Thoracic aorta (tissue), 2 donors: ENCODE measurements at regions not wholly inside any gene's neighbourhood (a gene's known extent, or its start where the extent isn't known, plus 50 kb on each side); places are given as distances from the start of the nearest gene placed in this dataset.

Experiments
- ATAC-seq: fragments of 150-250 bp; one replicate; pipeline ENCODE4 v1.8.0; 2017; ENCODE audit warnings: low read depth; ENCODE audit not compliant: insufficient number of reproducible peaks, low FRiP score
- DNase-seq: peaks from one replicate; pipeline ENCODE4 v3.0.0-alpha.2; 2020; ENCODE audit warnings: low spot score
- H3K27ac ChIP-seq, 2 donors: fragments of 200-600 bp; sonication (generic); 1 replicate in 1 of 2; 2 replicates in 1 of 2; pipeline ENCODE4 v1.5.1; 2016; ENCODE audit warnings: mild to moderate bottlenecking in 2 of 2, moderate library complexity in 2 of 2
- H3K27me3 ChIP-seq: fragments of 200-600 bp; sonication (generic); replicated peaks from 2 replicates; pipeline ENCODE4 v1.6.0; 2016; ENCODE audit warnings: mild to moderate bottlenecking; ENCODE audit not compliant: insufficient read depth
- H3K36me3 ChIP-seq: fragments of 200-600 bp; sonication (generic); one replicate; pipeline ENCODE4 v1.5.1; 2016
- H3K4me1 ChIP-seq, 2 donors: fragments of 200-600 bp; sonication (generic); 1 replicate in 1 of 2; 2 replicates in 1 of 2; pipeline versions ENCODE4 v1.5.1 to v1.6.0; 2016; ENCODE audit warnings: low read depth in 2 of 2, mild to moderate bottlenecking in 1 of 2; ENCODE audit not compliant: control insufficient read depth in 1 of 2
- H3K4me3 ChIP-seq: fragments of 200-600 bp; sonication (generic); 2 replicates; pipeline ENCODE4 v1.5.1; 2016; ENCODE audit warnings: mild to moderate bottlenecking
- H3K9me3 ChIP-seq: fragments of 200-600 bp; sonication (generic); 2 replicates; pipeline ENCODE4 v1.5.1; 2016
- TF ChIP-seq, protein P1 (sequence below): fragments of 200-600 bp; sonication (generic); IDR thresholded peaks from one replicate; pipeline ENCODE4 v1.5.1; 2019; ENCODE audit warnings: antibody characterized with exemption

DNA sequence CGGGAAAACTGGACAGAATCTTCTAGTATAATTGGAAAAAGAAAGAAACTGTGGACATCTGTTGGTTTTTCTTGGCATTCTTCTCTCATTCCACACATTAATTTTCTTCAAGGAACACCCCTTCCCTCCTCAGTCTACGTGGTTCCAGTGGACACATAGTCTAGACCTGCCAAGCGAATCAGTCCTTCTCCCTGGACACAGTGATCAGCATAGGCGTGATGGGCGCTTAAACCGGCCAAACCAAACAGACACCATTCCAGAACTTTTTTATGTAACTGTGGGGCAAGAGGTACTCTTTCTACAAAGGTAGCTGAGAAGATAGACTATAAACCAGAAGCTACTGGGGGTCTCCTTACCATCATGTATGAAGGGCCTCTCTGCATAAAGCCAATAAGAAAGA lies 121.8 kb upstream of the COX10 start:
- H3K9me3 ChIP-seq: no peaks in the 10 kb centered on the region
- no peaks in the 10 kb centered on the region for H3K36me3 ChIP-seq
- H3K27me3 ChIP-seq: no peaks in the 10 kb centered on the region
- no peak for ATAC-seq
- TF ChIP-seq, protein P1, sequence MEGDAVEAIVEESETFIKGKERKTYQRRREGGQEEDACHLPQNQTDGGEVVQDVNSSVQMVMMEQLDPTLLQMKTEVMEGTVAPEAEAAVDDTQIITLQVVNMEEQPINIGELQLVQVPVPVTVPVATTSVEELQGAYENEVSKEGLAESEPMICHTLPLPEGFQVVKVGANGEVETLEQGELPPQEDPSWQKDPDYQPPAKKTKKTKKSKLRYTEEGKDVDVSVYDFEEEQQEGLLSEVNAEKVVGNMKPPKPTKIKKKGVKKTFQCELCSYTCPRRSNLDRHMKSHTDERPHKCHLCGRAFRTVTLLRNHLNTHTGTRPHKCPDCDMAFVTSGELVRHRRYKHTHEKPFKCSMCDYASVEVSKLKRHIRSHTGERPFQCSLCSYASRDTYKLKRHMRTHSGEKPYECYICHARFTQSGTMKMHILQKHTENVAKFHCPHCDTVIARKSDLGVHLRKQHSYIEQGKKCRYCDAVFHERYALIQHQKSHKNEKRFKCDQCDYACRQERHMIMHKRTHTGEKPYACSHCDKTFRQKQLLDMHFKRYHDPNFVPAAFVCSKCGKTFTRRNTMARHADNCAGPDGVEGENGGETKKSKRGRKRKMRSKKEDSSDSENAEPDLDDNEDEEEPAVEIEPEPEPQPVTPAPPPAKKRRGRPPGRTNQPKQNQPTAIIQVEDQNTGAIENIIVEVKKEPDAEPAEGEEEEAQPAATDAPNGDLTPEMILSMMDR: no peak
- peaks cover 2 to 15% of the 10 kb centered on the region in 2 donors for H3K4me1 ChIP-seq
- no peak for DNase-seq
- H3K27ac ChIP-seq: peak overlapping the region in 1 of 2 donors; percentile 14
- H3K4me3 ChIP-seq: no peak overlapping the region

DNA sequence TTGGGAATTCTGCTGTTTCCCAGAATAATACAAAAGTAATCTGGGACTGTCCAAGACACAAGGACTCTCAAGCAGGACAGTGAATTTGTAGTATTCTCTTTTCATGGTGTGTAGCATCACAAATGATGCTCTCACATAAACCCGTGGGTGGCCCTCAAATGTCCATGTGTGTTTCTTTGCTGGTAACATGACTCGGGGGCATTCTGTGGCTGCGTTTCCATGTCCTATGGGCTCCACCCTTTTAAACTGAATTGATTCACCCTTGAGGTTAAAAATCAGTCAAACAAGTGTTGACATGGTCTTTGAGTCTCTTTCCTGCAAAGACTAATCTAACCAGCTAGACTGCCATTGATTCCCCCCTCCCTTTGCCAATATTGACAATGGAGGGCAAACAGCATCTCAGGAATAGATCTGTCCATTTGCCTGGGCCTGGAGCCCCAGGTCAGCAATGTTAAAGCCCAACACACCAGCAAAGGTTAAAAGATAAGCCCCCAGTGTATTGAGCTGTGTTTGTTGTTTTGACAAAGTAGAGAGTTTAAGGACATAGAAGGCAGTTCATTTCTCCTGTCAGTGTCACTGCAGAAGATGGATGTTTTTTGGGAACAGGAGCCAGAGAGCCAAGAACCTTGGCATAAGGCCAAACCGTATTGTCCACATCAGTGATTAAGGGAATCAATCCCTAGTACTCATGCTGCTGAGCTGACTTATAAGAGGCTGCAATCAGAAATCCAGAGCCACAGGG lies 117.1 kb upstream of the COX10 start:
- Histone ChIP-seq H3K9me3 (no peaks in the 10 kb centered on the region), H3K27ac (no peak overlapping the region), H3K27me3 (no peaks in the 10 kb centered on the region), H3K4me3 (no peak overlapping the region), H3K36me3 (no peaks in the 10 kb centered on the region), H3K4me1 (peaks cover 0 to 7% of the 10 kb centered on the region in 2 donors)
- no peak for ATAC-seq
- DNase-seq: no peak
- TF ChIP-seq, protein P1: no peak

DNA sequence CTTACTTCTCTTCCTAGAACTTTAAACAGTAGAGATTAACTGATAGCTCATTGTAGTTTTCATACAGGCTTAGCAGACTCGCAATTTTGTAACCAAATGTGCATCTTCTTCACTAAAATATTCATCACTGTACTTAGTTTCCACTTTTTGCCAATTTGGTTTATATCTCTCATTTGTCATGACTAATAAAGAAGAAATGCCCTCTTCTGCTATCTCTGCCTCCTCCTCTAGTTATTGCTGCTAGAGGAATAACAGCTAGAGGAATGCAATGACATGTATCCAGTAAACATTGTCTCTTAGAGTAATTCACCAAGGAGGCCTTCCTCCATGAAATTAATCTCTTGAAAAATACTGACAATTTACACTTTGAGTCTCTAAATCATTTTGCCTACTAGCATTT lies 115.5 kb upstream of the COX10 start:
- Histone ChIP-seq H3K27ac (no peak overlapping the region), H3K9me3 (no peaks in the 10 kb centered on the region), H3K27me3 (no peaks in the 10 kb centered on the region), H3K4me1 (no peaks in the 10 kb centered on the region), H3K4me3 (no peak overlapping the region), H3K36me3 (no peaks in the 10 kb centered on the region)
- TF ChIP-seq, protein P1: no peak
- ATAC-seq: no peak
- no peak for DNase-seq

DNA sequence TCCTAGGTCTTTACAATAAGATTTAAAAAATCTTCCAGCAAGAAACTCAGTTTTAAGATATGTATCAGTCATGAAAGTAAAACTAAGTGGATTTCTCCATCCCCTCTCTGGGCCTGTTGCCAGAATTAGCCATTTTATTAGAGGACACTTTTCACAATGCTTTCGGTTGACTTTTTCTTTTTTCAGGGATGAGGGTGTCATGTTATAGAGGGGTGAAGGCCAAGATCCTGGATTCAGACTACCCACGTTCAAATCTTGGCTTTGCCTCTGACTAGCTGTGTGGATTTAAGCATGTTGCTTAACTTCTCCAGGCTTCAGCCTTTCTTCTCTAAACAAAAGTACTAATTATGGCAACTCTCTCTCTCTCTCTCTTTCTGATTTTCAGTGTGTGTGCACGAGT lies 111.7 kb upstream of the COX10 start:
- DNase-seq: no peak
- no peaks in the 10 kb centered on the region for H3K36me3 ChIP-seq
- ATAC-seq: no peak

DNA sequence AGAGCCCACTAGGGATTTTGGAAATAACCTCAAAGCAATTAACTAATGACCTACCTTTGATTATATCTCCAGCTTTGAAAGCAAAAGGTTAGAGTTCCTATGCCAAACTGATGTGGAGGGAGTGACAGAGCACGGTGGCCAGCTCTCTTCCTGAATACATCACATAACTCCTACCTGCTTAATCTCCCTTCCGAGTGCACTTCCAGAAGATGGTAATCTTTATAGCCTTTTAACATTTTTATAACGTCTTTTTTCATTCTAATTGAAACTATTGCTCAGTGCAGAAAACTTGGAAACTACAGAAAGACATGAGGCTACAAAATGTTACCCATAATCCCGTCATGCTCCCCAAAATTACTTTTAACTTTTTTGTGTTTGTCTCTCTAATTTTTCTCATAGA lies 110.5 kb upstream of the COX10 start:
- TF ChIP-seq, protein P1: no peak
- no peak for DNase-seq
- no peak for ATAC-seq
- Histone ChIP-seq H3K27ac (no peak overlapping the region), H3K4me3 (no peak overlapping the region), H3K27me3 (no peaks in the 10 kb centered on the region), H3K9me3 (no peaks in the 10 kb centered on the region), H3K36me3 (no peaks in the 10 kb centered on the region), H3K4me1 (no peaks in the 10 kb centered on the region)

More for the DNA sequence above, 111.7 kb upstream of the COX10 start:
- no peaks in the 10 kb centered on the region for H3K9me3 ChIP-seq
- H3K4me3 ChIP-seq: no peak overlapping the region
- no peaks in the 10 kb centered on the region for H3K27me3 ChIP-seq
- no peak overlapping the region for H3K27ac ChIP-seq
- TF ChIP-seq, protein P1: no peak
- no peaks in the 10 kb centered on the region for H3K4me1 ChIP-seq
